ENCODE measurements at regions not wholly inside any gene's neighbourhood (a gene's known extent, or its start where the extent isn't known, plus 50 kb on each side); places are given as distances from the start of the nearest gene placed in this dataset.

- TF ChIP-seq CTCF (conservative IDR thresholded peaks at IDR 0.05; ENCODE audit: low read depth, low read length) (no peak), EZH2 (IDR thresholded peaks at IDR 0.05; ENCODE audit: low read length, unreplicated experiment) (no peak)
These were observed 50.4 kb upstream of the MSMB start for GRCh38 chr10:46096446-46096845.

Data from PC-3 (cell line).